Keratinocyte (primary cell): ENCODE measurements at regions not wholly inside any gene's neighbourhood (a gene's known extent, or its start where the extent isn't known, plus 50 kb on each side); places are given as distances from the start of the nearest gene placed in this dataset.

Experiments
- EZH2 ChIP-seq: IDR thresholded peaks from one replicate; pipeline ENCODE4 v1.6.1; 2012; ENCODE audit warnings: inconsistent platforms, mild to moderate bottlenecking, low read length, moderate library complexity
- TF ChIP-seq, protein P1 (sequence below), 3 experiments: IDR thresholded peaks in 1 of 3; conservative IDR thresholded peaks in 1 of 3; optimal IDR thresholded peaks in 1 of 3; 2 replicates in 2 of 3; 3 replicates in 1 of 3; pipeline versions ENCODE3 to v1.5.1; 2011; ENCODE audit warnings: low read length in 3 of 3, mild to moderate bottlenecking in 3 of 3, moderate library complexity in 2 of 3, control low read depth in 1 of 3, inconsistent platforms in 1 of 3; ENCODE audit not compliant: insufficient read depth in 2 of 3; ENCODE audit errors: extremely low read depth in 1 of 3

DNA sequence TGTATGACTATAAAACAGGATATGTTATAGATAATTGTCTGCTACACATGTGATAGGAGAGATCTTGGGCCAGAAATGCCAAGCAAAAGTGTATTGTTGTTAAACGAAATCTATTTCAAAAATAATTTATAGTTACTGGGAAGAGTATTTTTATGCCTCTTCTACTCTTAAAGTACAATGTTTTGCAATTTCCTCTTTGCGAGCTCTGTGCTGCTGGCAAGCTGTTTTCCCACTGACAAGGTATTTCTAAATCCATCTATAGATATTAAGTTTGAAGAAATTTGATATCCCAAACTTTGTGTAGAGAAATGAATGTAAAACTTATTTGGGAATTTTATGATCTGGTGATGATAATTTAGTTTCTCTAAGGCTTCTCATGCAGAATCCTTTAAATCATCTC, 63.3 kb upstream of the PTGFR start:
- TF ChIP-seq, protein P1, sequence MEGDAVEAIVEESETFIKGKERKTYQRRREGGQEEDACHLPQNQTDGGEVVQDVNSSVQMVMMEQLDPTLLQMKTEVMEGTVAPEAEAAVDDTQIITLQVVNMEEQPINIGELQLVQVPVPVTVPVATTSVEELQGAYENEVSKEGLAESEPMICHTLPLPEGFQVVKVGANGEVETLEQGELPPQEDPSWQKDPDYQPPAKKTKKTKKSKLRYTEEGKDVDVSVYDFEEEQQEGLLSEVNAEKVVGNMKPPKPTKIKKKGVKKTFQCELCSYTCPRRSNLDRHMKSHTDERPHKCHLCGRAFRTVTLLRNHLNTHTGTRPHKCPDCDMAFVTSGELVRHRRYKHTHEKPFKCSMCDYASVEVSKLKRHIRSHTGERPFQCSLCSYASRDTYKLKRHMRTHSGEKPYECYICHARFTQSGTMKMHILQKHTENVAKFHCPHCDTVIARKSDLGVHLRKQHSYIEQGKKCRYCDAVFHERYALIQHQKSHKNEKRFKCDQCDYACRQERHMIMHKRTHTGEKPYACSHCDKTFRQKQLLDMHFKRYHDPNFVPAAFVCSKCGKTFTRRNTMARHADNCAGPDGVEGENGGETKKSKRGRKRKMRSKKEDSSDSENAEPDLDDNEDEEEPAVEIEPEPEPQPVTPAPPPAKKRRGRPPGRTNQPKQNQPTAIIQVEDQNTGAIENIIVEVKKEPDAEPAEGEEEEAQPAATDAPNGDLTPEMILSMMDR (optimal IDR thresholded peaks at IDR 0.05 in 1 of 3, IDR thresholded peaks at IDR 0.05 in 1 of 3, conservative IDR thresholded peaks at IDR 0.05 in 1 of 3; ENCODE audit: extremely low read depth in 1 of 3, insufficient read depth in 2 of 3, low read length in 3 of 3): no peak
- TF ChIP-seq EZH2: no peak
